H1 (cell line): ENCODE measurements at regions not wholly inside any gene's neighbourhood (a gene's known extent, or its start where the extent isn't known, plus 50 kb on each side); places are given as distances from the start of the nearest gene placed in this dataset.

Experiments used
- POLR2A ChIP-seq, 2 experiments: IDR thresholded peaks; 1 replicate in 1 of 2; 2 replicates in 1 of 2; pipeline ENCODE4 v1.6.1; 2011; ENCODE audit warnings: low read depth in 2 of 2, low read length in 2 of 2, mild to moderate bottlenecking in 2 of 2; ENCODE audit errors: control extremely low read depth in 1 of 2
- TF ChIP-seq, protein P1 (sequence below): fragments of 300-600 bp; sonication (generic); IDR thresholded peaks from 2 replicates; pipeline ENCODE4 v1.7.1; 2012; ENCODE audit warnings: low read length, moderate library complexity, mild to moderate bottlenecking, inconsistent platforms; ENCODE audit not compliant: insufficient replicate concordance

DNA sequence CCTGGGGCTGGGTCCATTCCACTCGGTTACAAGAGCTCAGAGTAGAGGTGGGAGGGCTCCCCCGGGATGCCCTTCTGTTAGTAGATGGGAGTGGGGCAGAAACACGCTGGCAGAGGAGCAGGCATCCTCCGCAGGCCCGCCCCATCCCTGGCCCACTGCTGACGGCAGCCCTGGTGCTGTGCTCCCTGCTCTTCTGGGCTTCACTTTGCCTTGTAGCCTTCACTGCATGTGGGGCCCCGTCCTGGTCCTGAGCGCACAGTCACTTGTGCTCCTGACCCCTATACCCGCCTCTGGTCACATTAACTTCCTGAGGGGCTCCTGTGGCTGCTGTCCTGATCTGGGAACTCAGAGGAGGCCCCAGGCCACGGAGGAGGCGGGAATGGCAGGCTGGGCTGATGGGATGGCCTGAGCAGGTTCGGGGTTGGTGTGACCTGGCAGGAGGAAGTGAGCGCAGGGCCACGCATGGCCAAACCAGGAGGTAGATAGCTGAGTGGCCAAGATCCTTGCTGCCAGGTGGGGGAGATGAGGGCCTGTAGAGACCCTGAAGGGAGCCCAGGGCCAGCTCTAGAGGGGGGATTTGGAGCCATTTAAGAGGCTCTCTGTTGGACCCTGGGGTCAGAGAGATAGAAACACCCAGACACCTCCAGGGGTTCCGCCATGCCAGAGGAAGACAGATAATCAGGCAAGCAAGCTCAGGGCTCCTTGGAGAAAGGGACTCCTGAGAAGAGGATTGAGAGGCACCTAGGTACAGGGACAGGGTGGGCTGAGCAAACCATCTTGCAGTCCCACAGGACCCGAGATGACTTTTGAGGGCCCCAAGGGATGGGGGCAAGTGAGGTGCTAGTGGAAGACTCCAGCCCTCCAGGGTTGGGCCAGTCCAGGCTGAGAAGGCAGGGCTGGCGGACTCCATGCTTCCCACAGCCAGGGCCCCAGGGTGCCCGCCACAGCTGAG, 92.2 kb upstream of the PRR23E start (continued):
- TF ChIP-seq, protein P1, sequence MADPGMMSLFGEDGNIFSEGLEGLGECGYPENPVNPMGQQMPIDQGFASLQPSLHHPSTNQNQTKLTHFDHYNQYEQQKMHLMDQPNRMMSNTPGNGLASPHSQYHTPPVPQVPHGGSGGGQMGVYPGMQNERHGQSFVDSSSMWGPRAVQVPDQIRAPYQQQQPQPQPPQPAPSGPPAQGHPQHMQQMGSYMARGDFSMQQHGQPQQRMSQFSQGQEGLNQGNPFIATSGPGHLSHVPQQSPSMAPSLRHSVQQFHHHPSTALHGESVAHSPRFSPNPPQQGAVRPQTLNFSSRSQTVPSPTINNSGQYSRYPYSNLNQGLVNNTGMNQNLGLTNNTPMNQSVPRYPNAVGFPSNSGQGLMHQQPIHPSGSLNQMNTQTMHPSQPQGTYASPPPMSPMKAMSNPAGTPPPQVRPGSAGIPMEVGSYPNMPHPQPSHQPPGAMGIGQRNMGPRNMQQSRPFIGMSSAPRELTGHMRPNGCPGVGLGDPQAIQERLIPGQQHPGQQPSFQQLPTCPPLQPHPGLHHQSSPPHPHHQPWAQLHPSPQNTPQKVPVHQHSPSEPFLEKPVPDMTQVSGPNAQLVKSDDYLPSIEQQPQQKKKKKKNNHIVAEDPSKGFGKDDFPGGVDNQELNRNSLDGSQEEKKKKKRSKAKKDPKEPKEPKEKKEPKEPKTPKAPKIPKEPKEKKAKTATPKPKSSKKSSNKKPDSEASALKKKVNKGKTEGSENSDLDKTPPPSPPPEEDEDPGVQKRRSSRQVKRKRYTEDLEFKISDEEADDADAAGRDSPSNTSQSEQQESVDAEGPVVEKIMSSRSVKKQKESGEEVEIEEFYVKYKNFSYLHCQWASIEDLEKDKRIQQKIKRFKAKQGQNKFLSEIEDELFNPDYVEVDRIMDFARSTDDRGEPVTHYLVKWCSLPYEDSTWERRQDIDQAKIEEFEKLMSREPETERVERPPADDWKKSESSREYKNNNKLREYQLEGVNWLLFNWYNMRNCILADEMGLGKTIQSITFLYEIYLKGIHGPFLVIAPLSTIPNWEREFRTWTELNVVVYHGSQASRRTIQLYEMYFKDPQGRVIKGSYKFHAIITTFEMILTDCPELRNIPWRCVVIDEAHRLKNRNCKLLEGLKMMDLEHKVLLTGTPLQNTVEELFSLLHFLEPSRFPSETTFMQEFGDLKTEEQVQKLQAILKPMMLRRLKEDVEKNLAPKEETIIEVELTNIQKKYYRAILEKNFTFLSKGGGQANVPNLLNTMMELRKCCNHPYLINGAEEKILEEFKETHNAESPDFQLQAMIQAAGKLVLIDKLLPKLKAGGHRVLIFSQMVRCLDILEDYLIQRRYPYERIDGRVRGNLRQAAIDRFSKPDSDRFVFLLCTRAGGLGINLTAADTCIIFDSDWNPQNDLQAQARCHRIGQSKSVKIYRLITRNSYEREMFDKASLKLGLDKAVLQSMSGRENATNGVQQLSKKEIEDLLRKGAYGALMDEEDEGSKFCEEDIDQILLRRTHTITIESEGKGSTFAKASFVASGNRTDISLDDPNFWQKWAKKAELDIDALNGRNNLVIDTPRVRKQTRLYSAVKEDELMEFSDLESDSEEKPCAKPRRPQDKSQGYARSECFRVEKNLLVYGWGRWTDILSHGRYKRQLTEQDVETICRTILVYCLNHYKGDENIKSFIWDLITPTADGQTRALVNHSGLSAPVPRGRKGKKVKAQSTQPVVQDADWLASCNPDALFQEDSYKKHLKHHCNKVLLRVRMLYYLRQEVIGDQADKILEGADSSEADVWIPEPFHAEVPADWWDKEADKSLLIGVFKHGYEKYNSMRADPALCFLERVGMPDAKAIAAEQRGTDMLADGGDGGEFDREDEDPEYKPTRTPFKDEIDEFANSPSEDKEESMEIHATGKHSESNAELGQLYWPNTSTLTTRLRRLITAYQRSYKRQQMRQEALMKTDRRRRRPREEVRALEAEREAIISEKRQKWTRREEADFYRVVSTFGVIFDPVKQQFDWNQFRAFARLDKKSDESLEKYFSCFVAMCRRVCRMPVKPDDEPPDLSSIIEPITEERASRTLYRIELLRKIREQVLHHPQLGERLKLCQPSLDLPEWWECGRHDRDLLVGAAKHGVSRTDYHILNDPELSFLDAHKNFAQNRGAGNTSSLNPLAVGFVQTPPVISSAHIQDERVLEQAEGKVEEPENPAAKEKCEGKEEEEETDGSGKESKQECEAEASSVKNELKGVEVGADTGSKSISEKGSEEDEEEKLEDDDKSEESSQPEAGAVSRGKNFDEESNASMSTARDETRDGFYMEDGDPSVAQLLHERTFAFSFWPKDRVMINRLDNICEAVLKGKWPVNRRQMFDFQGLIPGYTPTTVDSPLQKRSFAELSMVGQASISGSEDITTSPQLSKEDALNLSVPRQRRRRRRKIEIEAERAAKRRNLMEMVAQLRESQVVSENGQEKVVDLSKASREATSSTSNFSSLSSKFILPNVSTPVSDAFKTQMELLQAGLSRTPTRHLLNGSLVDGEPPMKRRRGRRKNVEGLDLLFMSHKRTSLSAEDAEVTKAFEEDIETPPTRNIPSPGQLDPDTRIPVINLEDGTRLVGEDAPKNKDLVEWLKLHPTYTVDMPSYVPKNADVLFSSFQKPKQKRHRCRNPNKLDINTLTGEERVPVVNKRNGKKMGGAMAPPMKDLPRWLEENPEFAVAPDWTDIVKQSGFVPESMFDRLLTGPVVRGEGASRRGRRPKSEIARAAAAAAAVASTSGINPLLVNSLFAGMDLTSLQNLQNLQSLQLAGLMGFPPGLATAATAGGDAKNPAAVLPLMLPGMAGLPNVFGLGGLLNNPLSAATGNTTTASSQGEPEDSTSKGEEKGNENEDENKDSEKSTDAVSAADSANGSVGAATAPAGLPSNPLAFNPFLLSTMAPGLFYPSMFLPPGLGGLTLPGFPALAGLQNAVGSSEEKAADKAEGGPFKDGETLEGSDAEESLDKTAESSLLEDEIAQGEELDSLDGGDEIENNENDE = no peak
- no peak for TF ChIP-seq POLR2A (IDR thresholded peaks at IDR 0.05; ENCODE audit: control extremely low read depth in 1 of 2, low read depth in 2 of 2, low read length in 2 of 2)
- TF ChIP-seq, all 59 proteins: peak for 0
